DMS 273 (cell line): ENCODE measurements at regions not wholly inside any gene's neighbourhood (a gene's known extent, or its start where the extent isn't known, plus 50 kb on each side); places are given as distances from the start of the nearest gene placed in this dataset.

Experiments
- DNase-seq: peaks from one replicate; lab custom pipeline; 2025; ENCODE audit not compliant: unreplicated experiment; lab: John Stamatoyannopoulos, UW

- peak; percentile 56 for DNase-seq
Observed at GRCh38 chr15:62625429-62626033, 417.0 kb upstream of the TPM1 start.

DNA sequence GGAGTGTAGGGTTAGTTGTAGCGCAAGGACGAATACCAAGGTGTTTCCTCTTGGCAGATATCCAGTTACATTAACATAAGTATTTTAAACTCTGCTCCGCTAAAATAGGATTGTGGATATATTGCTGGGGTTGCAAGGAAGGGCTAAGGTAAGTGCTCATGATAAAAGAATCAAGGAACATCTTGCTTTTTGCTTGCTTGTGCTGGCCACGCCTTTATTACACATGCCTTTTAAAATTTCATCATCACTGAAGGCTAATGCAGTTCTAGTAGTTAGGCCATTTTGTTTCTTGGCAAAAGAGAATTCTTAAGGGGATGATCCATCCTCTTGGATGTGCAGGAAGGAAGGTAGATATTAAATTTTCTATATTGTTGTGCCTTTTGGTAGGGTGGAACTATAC is 415.6 kb upstream of the TPM1 start:
- DNase-seq: peak; percentile 6

- DNase-seq: no peak
Observed at GRCh38 chr15:62631076-62631724, 411.3 kb upstream of the TPM1 start.

DNA sequence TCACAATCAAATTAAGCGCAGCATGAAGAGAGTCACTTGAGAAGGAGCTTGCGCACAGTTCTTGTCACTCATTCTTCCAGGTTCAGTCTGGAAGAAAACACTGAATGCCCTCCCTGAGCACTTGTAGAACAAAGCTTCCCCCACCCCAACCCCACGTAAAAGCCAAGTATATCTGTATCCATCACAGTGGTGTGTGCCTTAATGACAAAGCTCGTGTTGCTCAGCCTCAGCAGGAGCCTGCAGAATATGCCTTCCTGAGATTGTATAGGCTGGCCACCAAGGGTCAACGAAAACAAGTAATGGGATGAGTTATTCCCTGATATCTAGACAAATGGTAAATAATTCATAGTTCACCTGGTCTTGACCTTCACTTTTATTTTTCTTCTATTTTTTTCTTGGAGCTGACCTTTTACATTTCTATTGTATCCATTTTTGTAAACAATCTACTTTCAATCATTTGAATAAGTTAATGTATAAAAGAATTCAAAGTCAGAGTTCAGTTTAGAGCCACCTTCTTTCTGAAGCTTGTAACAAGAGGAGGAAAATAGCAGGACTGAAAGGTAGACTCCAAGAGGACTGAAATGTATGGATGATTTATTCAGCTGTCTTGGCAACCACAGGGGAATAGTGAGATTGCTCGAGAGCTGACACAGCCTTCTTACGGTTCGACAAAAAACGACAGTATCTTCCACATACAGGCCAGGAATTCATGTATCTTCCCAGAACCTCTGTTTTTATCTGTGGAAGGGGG is 405.5 kb upstream of the TPM1 start:
- DNase-seq: no peak

GRCh38 chr15:62637574-62637897 is 405.0 kb upstream of the TPM1 start:
- DNase-seq: peak; percentile 3

GRCh38 chr15:62637950-62638619 is 404.5 kb upstream of the TPM1 start:
- DNase-seq: no peak

DNA sequence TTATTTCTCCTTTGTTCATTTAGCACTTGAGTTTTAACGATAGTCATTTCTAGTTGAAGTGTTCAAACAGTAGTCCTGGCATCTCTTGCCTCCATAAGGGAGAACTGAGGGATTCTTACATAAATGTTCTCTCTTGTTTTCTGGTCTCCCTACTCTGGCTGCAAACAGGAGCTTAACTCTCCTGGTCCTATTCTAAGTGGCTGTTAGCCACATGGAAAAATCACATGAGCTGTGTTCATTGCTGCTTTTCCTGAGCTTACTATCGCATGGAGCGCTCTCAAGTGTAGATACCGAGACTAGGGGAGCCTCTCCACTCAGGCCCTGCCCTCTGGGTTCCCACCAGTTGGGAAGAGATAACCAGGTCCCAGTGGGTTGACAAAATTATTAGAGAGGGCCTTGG is 403.1 kb upstream of the TPM1 start:
- DNase-seq: no peak

DNA sequence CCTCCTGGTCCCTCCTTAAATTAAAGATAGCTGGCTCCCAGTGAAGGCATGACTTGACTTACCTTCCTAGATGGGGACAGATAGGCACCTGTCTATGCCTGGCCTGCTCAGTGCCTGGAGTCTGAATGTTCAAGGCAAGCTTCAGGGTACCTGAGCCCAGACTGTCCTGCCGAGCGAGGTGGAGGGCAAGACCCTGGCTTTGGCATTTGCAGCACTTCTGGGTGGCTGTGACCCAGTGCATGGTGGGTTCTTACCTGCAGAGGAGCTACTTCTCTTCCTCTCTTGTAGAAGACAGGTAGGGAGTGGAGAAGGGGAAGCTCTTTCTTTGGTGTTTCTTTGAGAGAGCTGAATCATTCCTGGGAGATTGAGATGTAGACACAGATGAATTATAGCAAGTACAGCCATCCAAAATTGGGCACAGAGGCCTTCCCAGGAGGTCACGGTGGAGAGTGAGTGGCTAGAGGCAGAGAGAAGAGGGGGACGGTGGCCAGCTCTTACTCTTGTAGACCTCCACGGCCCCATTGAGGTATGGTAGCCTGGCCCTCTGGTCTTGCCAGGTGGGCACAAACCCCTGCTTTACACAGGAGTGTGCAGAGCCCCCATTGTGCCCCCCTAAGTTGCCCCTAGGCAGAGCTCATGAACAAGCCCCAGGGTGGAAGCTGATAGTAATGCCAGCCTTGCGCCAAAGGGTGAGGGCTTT is 402.5 kb upstream of the TPM1 start:
- DNase-seq: no peak

GRCh38 chr15:62641825-62642224 is 400.7 kb upstream of the TPM1 start:
- DNase-seq: no peak

DNA sequence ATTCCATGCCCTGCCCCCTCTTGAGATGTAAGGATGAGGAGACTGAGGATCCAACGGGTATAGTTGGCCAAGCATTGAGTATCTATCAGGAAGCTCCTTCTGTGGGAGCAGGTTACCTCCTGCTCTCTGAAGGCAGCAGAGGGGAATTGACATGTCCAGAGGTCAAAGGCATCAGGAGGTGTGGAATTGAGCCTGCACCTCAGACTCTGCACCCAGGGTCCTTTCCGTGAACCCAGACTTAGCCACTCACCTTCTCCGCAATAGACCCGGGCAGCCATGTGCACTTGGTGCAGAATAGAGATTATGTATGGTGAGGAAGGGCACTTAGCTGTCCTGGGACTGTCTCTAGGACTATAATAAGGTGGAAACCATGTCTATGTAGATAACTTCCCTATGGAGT is 399.0 kb upstream of the TPM1 start:
- DNase-seq: no peak

DNA sequence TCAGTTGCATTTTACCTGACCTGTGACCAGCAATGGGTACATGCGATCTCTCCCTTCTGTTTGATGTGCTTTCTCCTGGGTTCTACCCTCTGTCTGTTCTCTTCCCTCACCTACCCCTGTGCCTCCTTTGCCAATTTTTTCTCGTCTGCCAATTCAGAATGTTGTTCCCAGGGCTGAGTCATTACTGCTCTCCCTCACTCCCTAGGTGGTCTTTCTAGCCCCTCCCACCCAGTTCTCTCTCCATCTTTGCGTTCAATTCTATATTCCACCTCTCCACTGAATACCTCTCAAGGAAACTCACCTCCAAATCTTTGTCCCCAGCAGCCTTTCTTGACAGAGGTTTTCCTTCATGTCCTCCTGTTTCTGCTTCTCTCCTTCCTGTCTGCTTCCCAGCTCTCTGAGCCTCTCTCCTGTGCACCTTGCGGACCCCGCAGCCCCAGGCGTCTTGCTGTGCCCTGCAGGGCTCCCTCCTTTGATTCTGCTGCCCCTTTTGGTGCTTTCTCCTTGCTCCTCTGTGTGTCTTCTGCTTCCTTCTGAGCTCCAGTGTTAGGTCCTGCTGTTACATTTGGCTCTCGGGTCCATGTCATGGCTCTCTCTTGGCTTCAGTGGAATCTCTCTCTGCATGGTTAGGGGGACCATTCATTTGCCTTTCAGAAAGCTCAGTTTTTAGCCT is 398.2 kb upstream of the TPM1 start:
- DNase-seq: no peak

GRCh38 chr15:62644889-62645742 is 397.4 kb upstream of the TPM1 start:
- DNase-seq: peak; percentile 23

DNA sequence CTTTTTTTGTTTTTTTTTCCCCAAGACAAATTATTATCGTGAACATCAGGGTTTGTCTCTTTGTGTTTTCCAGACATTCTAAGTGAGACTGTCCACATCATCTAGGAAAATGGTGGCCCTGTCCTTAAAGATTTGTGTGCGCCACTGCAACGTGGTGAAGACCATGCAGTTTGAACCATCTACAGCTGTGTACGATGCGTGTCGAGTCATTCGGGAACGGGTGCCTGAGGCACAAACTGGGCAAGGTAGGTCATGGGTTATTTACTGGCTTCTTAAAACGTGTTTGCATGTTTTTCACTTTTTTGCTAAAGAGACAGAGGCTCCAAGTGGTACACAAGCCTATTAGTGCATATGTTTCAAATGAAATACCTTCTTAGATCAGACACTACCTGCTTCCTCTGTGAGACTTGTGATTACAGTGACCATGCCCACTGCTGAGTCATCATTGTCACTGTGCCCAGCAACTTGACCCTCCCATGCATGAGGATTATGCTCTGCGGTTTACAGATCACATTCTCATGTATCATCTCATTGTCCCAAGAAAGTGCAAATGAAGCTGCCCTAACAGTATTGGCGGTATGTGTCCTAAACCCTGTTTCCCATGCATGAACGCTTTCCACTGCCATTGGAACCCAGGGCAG is 395.2 kb upstream of the TPM1 start:
- peak; percentile 2 for DNase-seq

DNA sequence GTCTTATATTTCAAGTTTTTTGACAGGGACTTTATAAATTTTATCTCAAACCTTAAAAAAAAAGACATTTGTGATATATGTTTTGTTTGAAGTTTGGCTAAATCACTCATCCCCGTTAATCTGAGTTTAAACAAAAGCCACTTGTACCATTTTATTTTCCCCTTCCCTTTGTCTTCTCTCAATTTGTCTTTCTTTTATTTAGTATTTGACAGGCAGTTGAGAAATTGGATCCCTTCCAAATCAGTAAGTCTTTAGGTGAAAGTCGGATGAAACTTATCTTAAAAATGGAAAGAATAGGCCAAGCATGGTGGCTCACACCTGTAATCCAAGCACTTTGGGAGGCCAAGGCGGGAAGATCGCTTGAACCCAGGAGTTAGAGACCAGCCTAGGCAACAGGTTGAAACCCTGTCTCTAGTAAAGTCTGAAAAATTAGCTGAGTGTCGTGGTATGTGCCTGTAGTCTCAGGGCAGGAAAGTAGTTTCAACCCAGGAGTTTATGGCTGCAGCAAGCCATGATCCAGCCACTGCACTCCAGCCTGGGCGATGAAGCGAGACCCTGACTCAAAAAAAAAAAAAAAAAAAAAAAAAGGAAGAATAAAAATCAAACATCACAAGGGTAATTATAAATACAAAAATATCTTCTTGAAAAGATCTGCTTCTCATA is 394.6 kb upstream of the TPM1 start:
- no peak for DNase-seq

DNA sequence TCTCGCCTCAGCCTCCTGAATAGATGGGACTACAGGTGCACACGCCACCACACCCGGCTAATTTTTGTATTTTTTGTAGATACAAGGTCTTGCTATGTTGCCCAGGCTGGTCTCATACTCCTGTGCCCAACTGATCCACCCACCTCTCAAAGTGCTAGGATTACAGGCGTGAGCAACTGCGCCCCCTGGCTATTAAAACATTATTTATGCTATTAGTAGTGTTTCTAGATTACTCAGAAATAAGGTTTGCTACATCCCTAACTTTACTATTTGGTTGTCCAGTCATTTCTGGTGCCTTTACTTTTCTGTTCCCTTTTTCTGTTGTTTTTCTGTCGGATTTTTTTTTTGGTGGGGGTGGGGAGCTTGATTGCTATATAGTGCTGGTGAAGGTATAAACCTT is 393.6 kb upstream of the TPM1 start:
- DNase-seq: peak; percentile 13

GRCh38 chr15:62649793-62650420 is 392.6 kb upstream of the TPM1 start:
- DNase-seq: no peak

DNA sequence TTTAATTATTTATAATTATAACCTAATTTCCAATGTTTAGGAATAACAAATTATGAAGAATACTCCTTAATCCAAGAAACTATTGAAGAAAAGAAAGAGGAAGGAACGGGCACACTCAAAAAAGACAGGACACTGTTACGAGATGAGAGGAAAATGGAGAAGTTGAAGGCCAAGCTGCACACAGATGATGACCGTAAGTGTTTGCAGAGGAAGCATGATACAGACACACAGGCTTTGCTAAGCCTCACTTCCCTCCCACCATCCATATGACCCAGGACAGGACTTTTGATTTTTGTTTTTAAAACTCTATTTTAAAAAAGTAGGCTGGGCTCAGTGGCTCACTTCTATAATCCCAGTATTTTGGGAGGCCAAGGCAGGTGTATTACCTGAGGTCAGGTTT is 389.4 kb upstream of the TPM1 start:
- DNase-seq: no peak

- no peak for DNase-seq
Observed at GRCh38 chr15:62656071-62656470, 386.5 kb upstream of the TPM1 start.
